HepG2 (cell line): ENCODE measurements at regions not wholly inside any gene's neighbourhood (a gene's known extent, or its start where the extent isn't known, plus 50 kb on each side); places are given as distances from the start of the nearest gene placed in this dataset.

ENCODE experiments used
- EZH2 ChIP-seq: conservative IDR thresholded peaks from 2 replicates; pipeline ENCODE4 v1.6.1; 2012; ENCODE audit warnings: mild to moderate bottlenecking, low read depth, low read length, moderate library complexity
- FOXA1 ChIP-seq, 2 experiments: fragments of 450-650 bp in 1 of 2; sonication (generic) in 1 of 2; formaldehyde crosslinking in 1 of 2; IDR thresholded peaks; 2 replicates each; pipeline versions ENCODE4 v1.4.0 to v1.6.1; 2016 to 2020; ENCODE audit warnings: missing genetic modification reagents in 1 of 2
- POLR2AphosphoS5 ChIP-seq: IDR thresholded peaks from 2 replicates; pipeline ENCODE4 v1.6.1; 2012; ENCODE audit warnings: low read depth, low read length
- PPARG ChIP-seq: conservative IDR thresholded peaks from 2 replicates; pipeline ENCODE4 v1.6.1; 2016; ENCODE audit warnings: missing biosample characterization, missing genetic modification reagents
- TAF1 ChIP-seq: sonication (generic); formaldehyde crosslinking; IDR thresholded peaks from 2 replicates; pipeline ENCODE4 v1.4.0; 2020; ENCODE audit warnings: missing genetic modification reagents
- TOPORS ChIP-seq: sonication (generic); formaldehyde crosslinking; IDR thresholded peaks from 2 replicates; pipeline ENCODE4 v1.8.0; 2023; ENCODE audit warnings: mild to moderate bottlenecking, missing genetic modification reagents
- ZNF224 ChIP-seq: sonication (generic); formaldehyde crosslinking; IDR thresholded peaks from 2 replicates; pipeline ENCODE4 v1.5.0; 2020; ENCODE audit warnings: mild to moderate bottlenecking, missing genetic modification reagents
- TF ChIP-seq, protein P1 (sequence below): sonication (generic); formaldehyde crosslinking; IDR thresholded peaks from 2 replicates; pipeline ENCODE4 v1.4.0; 2020; ENCODE audit warnings: mild to moderate bottlenecking, missing genetic modification reagents

DNA sequence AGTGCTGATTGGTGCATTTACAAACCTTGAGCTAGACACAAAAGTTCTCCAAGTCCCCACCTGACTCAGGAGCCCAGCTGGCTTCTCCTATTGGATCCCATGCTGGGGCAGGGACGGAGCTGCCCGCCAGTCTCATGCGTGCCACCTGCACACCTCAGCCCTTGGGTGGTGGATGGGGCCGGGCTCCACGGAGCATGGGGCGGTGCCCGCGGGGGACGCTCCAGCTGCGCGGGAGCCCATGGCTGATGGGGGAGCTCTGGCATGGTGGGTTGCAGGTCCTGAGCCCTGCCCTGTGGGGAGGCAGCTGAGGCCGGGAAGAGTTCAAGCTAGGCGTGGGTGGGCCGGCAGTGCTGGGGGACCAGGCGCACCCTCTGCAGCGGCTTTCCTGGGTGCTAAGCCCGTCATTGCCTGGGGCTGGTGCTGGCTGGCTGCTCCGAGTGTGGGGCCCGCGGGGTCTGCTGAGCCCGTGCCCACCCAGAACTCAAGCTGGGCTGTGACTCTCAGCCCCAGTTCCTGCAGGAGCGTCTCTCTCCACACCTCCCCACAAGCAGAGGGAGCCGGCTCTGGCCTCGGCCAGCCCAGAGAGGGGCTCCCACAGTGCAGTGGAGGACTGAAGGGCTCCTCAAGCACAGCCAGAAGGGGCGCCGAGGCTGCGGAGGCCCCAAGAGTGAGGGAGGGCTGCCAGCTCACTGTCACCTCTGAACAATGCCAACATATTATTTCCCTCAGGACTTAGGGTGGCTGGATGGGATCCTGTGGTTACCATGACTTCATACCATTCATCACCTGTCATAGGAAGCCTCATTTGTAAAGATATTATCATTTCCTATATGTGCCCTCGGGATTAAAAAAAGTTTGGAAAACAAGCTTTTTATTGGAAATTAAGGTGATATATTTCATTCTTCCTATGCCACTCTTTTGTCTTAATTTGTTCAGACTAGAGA is 688.7 kb downstream of the ETS1 start:
- TF ChIP-seq TOPORS (CRISPR knock-in tag) (no peak), PPARG (CRISPR knock-in tag) (no peak), EZH2 (no peak), FOXA1 (IDR thresholded peaks at IDR 0.05) (no peak), FOXA1 (CRISPR knock-in tag; IDR thresholded peaks at IDR 0.05) (no peak), ZNF224 (no peak), TAF1 (no peak), POLR2AphosphoS5 (no peak)
- TF ChIP-seq, protein P1, sequence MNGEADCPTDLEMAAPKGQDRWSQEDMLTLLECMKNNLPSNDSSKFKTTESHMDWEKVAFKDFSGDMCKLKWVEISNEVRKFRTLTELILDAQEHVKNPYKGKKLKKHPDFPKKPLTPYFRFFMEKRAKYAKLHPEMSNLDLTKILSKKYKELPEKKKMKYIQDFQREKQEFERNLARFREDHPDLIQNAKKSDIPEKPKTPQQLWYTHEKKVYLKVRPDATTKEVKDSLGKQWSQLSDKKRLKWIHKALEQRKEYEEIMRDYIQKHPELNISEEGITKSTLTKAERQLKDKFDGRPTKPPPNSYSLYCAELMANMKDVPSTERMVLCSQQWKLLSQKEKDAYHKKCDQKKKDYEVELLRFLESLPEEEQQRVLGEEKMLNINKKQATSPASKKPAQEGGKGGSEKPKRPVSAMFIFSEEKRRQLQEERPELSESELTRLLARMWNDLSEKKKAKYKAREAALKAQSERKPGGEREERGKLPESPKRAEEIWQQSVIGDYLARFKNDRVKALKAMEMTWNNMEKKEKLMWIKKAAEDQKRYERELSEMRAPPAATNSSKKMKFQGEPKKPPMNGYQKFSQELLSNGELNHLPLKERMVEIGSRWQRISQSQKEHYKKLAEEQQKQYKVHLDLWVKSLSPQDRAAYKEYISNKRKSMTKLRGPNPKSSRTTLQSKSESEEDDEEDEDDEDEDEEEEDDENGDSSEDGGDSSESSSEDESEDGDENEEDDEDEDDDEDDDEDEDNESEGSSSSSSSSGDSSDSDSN (CRISPR knock-in tag): no peak
